NT2/D1 (cell line): ENCODE measurements at regions not wholly inside any gene's neighbourhood (a gene's known extent, or its start where the extent isn't known, plus 50 kb on each side); places are given as distances from the start of the nearest gene placed in this dataset.

Experiments
- SUZ12 ChIP-seq: IDR thresholded peaks from 2 replicates; pipeline ENCODE4 v1.6.1; 2011; ENCODE audit not compliant: insufficient read length, insufficient read depth; ENCODE audit errors: extremely low read depth
- YY1 ChIP-seq: IDR thresholded peaks from 2 replicates; pipeline ENCODE4 v1.6.1; 2011; ENCODE audit not compliant: insufficient read length, insufficient read depth
- ZNF274 ChIP-seq: IDR thresholded peaks from 2 replicates; pipeline ENCODE4 v1.6.1; 2011; ENCODE audit warnings: mild to moderate bottlenecking, low read depth, low read length

GRCh38 chr3:70516076-70516475 is 203.6 kb upstream of the MDFIC2 start:
- TF ChIP-seq YY1 (no peak), ZNF274 (no peak), SUZ12 (no peak)
